ENCODE measurements at regions not wholly inside any gene's neighbourhood (a gene's known extent, or its start where the extent isn't known, plus 50 kb on each side); places are given as distances from the start of the nearest gene placed in this dataset.

GRCh38 chr1:37403166-37403565 lies 71.2 kb upstream of the ZC3H12A start:
- CTCF ChIA-PET = no interaction called here
- POLR2A ChIA-PET = no interaction called here

- POLR2A ChIA-PET = no interaction called here
- CTCF ChIA-PET = no interaction called here
Observed at GRCh38 chr1:37404711-37405110, 69.7 kb upstream of the ZC3H12A start.

GRCh38 chr1:37410105-37410504 lies 64.3 kb upstream of the ZC3H12A start:
- ChIA-PET POLR2A (interaction anchor here (0.6 kb wide), 1 partner anchor 59 kb away, joined by 5 read pairs; no protein-coding TSS in a partner anchor), CTCF (no interaction called here)

- ChIA-PET CTCF (no interaction called here), POLR2A (interaction anchor here (0.6 kb wide), 1 partner anchor 58 kb away, joined by 5 read pairs; no protein-coding TSS in a partner anchor)
Observed at GRCh38 chr1:37410815-37411214, 63.6 kb upstream of the ZC3H12A start.

- CTCF ChIA-PET = no interaction called here
- POLR2A ChIA-PET = no interaction called here
Observed at GRCh38 chr1:37415611-37416244, 58.7 kb upstream of the ZC3H12A start.

- ChIA-PET POLR2A (no interaction called here), CTCF (no interaction called here)
Observed at GRCh38 chr1:37420456-37420855, 53.9 kb upstream of the ZC3H12A start.

GRCh38 chr1:37423810-37424209 lies 50.6 kb upstream of the ZC3H12A start:
- POLR2A ChIA-PET = no interaction called here
- CTCF ChIA-PET = no interaction called here

GRCh38 chr1:37424523-37424922 lies 49.9 kb upstream of the ZC3H12A start:
- POLR2A ChIA-PET = no interaction called here
- CTCF ChIA-PET = no interaction called here
